Activated T-helper 9 cell treated with anti-CD3 and anti-CD28 coated beads, Interleukin-2, amount 50 U/mL, for 16 hours (primary cell): ENCODE measurements at regions not wholly inside any gene's neighbourhood (a gene's known extent, or its start where the extent isn't known, plus 50 kb on each side); places are given as distances from the start of the nearest gene placed in this dataset.
A peak's percentile ranks its signal among the peaks of the same experiment; 100 is the strongest.

Source experiments
- DNase-seq: peaks from one replicate; pipeline ENCODE4 v3.0.0-alpha.2; 2020; ENCODE audit warnings: low read depth

- DNase-seq: no peak
Observed at GRCh38 chr2:126496493-126496892, 159.5 kb upstream of the GYPC start.

- no peak for DNase-seq
Observed at GRCh38 chr2:126503476-126503875, 152.5 kb upstream of the GYPC start.

- no peak for DNase-seq
Observed at GRCh38 chr2:126504949-126505348, 151.0 kb upstream of the GYPC start.

- no peak for DNase-seq
Observed at GRCh38 chr2:126506786-126507185, 149.2 kb upstream of the GYPC start.

GRCh38 chr2:126507425-126507911, 148.5 kb upstream of the GYPC start:
- no peak for DNase-seq

GRCh38 chr2:126510356-126510755, 145.6 kb upstream of the GYPC start:
- no peak for DNase-seq

GRCh38 chr2:126510960-126511359, 145.0 kb upstream of the GYPC start:
- no peak for DNase-seq

GRCh38 chr2:126512026-126512425, 143.9 kb upstream of the GYPC start:
- no peak for DNase-seq

GRCh38 chr2:126513033-126513432, 142.9 kb upstream of the GYPC start:
- DNase-seq: no peak

- DNase-seq: no peak
Observed at GRCh38 chr2:126515471-126515870, 140.5 kb upstream of the GYPC start.

GRCh38 chr2:126518196-126518595, 137.8 kb upstream of the GYPC start:
- DNase-seq: no peak

GRCh38 chr2:126527836-126528490, 128.0 kb upstream of the GYPC start:
- DNase-seq: peak; percentile 42

GRCh38 chr2:126531029-126531428, 124.9 kb upstream of the GYPC start:
- DNase-seq: no peak

GRCh38 chr2:126534478-126534877, 121.5 kb upstream of the GYPC start:
- no peak for DNase-seq

GRCh38 chr2:126535408-126535807, 120.5 kb upstream of the GYPC start:
- no peak for DNase-seq

- DNase-seq: no peak
Observed at GRCh38 chr2:126536605-126537200, 119.3 kb upstream of the GYPC start.

- DNase-seq: no peak
Observed at GRCh38 chr2:126539101-126539500, 116.9 kb upstream of the GYPC start.

GRCh38 chr2:126542247-126542646, 113.7 kb upstream of the GYPC start:
- DNase-seq: no peak

GRCh38 chr2:126543081-126543480, 112.9 kb upstream of the GYPC start:
- DNase-seq: no peak

GRCh38 chr2:126558029-126558428, 97.9 kb upstream of the GYPC start:
- no peak for DNase-seq

- DNase-seq: no peak
Observed at GRCh38 chr2:126568734-126569133, 87.2 kb upstream of the GYPC start.

GRCh38 chr2:126571403-126571802, 84.6 kb upstream of the GYPC start:
- no peak for DNase-seq

- DNase-seq: no peak
Observed at GRCh38 chr2:126575631-126576030, 80.3 kb upstream of the GYPC start.

GRCh38 chr2:126579868-126580267, 76.1 kb upstream of the GYPC start:
- no peak for DNase-seq
